Astrocyte (in vitro differentiated cells and primary cell): ENCODE measurements at regions not wholly inside any gene's neighbourhood (a gene's known extent, or its start where the extent isn't known, plus 50 kb on each side); places are given as distances from the start of the nearest gene placed in this dataset.
A peak's percentile ranks its signal among the peaks of the same experiment; 100 is the strongest.

ENCODE experiments used
- DNase-seq: peaks from one replicate; pipeline ENCODE4 v3.0.0-alpha.2; 2010; ENCODE audit warnings: low read depth
- FAIRE-seq: peaks from 2 replicates; lab custom pipeline; 2011; peaks lifted over from hg19 to GRCh38; lab: Jason Lieb, UNC
- H2AFZ ChIP-seq: 2 replicates; pipeline ENCODE4 v1.6.0; 2012; ENCODE audit warnings: low read depth, low read length, inconsistent platforms
- H3K27ac ChIP-seq: 2 replicates; pipeline ENCODE4 v1.5.1; 2011; ENCODE audit warnings: low read depth, low read length, inconsistent platforms
- H3K27me3 ChIP-seq: 2 replicates; pipeline ENCODE4 v1.6.0; 2011; ENCODE audit warnings: low read length, inconsistent platforms; ENCODE audit not compliant: insufficient read depth
- H3K36me3 ChIP-seq: 2 replicates; pipeline ENCODE4 v1.5.1; 2011; ENCODE audit warnings: low read length, inconsistent platforms; ENCODE audit not compliant: insufficient read depth
- H3K4me1 ChIP-seq: 2 replicates; pipeline ENCODE4 v1.5.1; 2011; ENCODE audit warnings: low read length, inconsistent platforms; ENCODE audit not compliant: insufficient read depth
- H3K4me2 ChIP-seq: 2 replicates; pipeline ENCODE4 v1.6.0; 2012; ENCODE audit warnings: low read length, inconsistent platforms
- H3K4me3 ChIP-seq: 2 replicates; pipeline ENCODE4 v1.5.1; 2011; ENCODE audit warnings: low read depth, mild to moderate bottlenecking, low read length, inconsistent platforms; ENCODE audit not compliant: insufficient read depth
- H3K79me2 ChIP-seq: 2 replicates; pipeline ENCODE4 v1.6.0; 2012; ENCODE audit warnings: mild to moderate bottlenecking, low read length, inconsistent platforms; ENCODE audit not compliant: insufficient read depth
- H3K9ac ChIP-seq: 2 replicates; pipeline ENCODE4 v1.6.0; 2012; ENCODE audit warnings: mild to moderate bottlenecking, low read length, inconsistent platforms
- H3K9me3 ChIP-seq: 2 replicates; pipeline ENCODE4 v1.5.1; 2012; ENCODE audit warnings: low read depth, mild to moderate bottlenecking, low read length, inconsistent platforms; ENCODE audit not compliant: insufficient read depth
- H4K20me1 ChIP-seq: 2 replicates; pipeline ENCODE4 v1.6.0; 2012; ENCODE audit warnings: low read length, inconsistent platforms; ENCODE audit not compliant: insufficient read depth
- H3K27ac Mint-ChIP-seq: one replicate; pipeline ENCODE4 v1.8.0; 2021; ENCODE audit warnings: mild to moderate bottlenecking, mixed read lengths; ENCODE audit not compliant: unreplicated experiment
- H3K27me3 Mint-ChIP-seq: one replicate; pipeline ENCODE4 v1.8.0; 2021; ENCODE audit warnings: low read depth, mixed read lengths; ENCODE audit not compliant: unreplicated experiment
- H3K36me3 Mint-ChIP-seq: one replicate; pipeline ENCODE4 v1.8.0; 2021; ENCODE audit warnings: low read depth, mixed read lengths; ENCODE audit not compliant: unreplicated experiment
- H3K4me1 Mint-ChIP-seq: one replicate; pipeline ENCODE4 v1.8.0; 2021; ENCODE audit warnings: low read depth, mixed read lengths; ENCODE audit not compliant: unreplicated experiment
- H3K4me3 Mint-ChIP-seq: one replicate; pipeline ENCODE4 v1.8.0; 2021; ENCODE audit warnings: mild to moderate bottlenecking, moderate library complexity, mixed read lengths; ENCODE audit not compliant: unreplicated experiment
- H3K9me3 Mint-ChIP-seq: one replicate; pipeline ENCODE4 v1.8.0; 2021; ENCODE audit warnings: mild to moderate bottlenecking, mixed read lengths; ENCODE audit not compliant: unreplicated experiment
- EZH2 ChIP-seq: IDR thresholded peaks from 2 replicates; pipeline ENCODE4 v1.6.1; 2012; ENCODE audit warnings: mild to moderate bottlenecking, low read length, inconsistent platforms; ENCODE audit not compliant: insufficient read depth
- TF ChIP-seq, protein P1 (sequence below): IDR thresholded peaks from 2 replicates; pipeline ENCODE4 v1.5.1; 2011; ENCODE audit warnings: low read depth, mild to moderate bottlenecking, inconsistent platforms, low read length, moderate library complexity; ENCODE audit not compliant: insufficient read depth

DNA sequence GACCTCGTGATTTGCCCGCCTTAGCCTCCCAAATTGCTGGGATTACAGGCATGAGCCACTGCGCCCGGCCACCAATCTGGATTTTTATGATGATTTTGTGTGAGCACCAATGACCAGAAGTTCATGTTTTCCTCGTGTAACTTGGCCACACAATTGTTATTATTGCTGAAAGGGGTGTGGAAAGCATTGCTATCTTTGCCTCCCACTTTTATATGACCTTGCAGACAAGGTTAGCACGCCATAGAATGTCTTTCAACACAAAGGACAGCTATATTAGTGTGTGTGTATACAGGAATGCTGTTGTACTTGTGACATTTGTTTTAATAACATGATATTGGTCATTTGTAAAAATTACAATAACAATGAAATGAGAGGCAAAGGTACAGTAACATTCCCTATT lies 155.0 kb upstream of the ERCC6L2 start:
- FAIRE-seq, result no peak
- peaks cover 3% of the 10 kb centered on the region for H3K27me3 Mint-ChIP-seq
- no peak for TF ChIP-seq EZH2
- TF ChIP-seq, protein P1, sequence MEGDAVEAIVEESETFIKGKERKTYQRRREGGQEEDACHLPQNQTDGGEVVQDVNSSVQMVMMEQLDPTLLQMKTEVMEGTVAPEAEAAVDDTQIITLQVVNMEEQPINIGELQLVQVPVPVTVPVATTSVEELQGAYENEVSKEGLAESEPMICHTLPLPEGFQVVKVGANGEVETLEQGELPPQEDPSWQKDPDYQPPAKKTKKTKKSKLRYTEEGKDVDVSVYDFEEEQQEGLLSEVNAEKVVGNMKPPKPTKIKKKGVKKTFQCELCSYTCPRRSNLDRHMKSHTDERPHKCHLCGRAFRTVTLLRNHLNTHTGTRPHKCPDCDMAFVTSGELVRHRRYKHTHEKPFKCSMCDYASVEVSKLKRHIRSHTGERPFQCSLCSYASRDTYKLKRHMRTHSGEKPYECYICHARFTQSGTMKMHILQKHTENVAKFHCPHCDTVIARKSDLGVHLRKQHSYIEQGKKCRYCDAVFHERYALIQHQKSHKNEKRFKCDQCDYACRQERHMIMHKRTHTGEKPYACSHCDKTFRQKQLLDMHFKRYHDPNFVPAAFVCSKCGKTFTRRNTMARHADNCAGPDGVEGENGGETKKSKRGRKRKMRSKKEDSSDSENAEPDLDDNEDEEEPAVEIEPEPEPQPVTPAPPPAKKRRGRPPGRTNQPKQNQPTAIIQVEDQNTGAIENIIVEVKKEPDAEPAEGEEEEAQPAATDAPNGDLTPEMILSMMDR, result no peak

GRCh38 chr9:95719354-95719753 lies 156.1 kb upstream of the ERCC6L2 start:
- H3K4me1 ChIP-seq, result no peaks in the 10 kb centered on the region
- no peak overlapping the region for H3K9ac ChIP-seq
- no peak overlapping the region for H3K4me3 Mint-ChIP-seq
- no peak for FAIRE-seq
- no peaks in the 10 kb centered on the region for H3K36me3 ChIP-seq
- H4K20me1 ChIP-seq, result no peaks in the 10 kb centered on the region
- TF ChIP-seq, protein P1, result no peak
- no peak for TF ChIP-seq EZH2
- H3K27ac ChIP-seq, result no peak overlapping the region
- no peak overlapping the region for H2AFZ ChIP-seq
- H3K27me3 ChIP-seq, result peaks cover 8% of the 10 kb centered on the region
- H3K4me1 Mint-ChIP-seq, result peaks cover 3% of the 10 kb centered on the region
- no peaks in the 10 kb centered on the region for H3K36me3 Mint-ChIP-seq
- H3K4me2 ChIP-seq, result no peak overlapping the region
- H3K9me3 ChIP-seq, result peaks cover 12% of the 10 kb centered on the region
- no peak overlapping the region for H3K27ac Mint-ChIP-seq
- peaks cover 3% of the 10 kb centered on the region for H3K27me3 Mint-ChIP-seq
- H3K4me3 ChIP-seq, result no peak overlapping the region
- peaks cover 4% of the 10 kb centered on the region for H3K9me3 Mint-ChIP-seq
- no peak for DNase-seq
- no peaks in the 10 kb centered on the region for H3K79me2 ChIP-seq

More for the DNA sequence above, 155.0 kb upstream of the ERCC6L2 start:
- H3K4me3 Mint-ChIP-seq, result no peak overlapping the region
- Histone ChIP-seq H3K4me3 (no peak overlapping the region), H3K27ac (no peak overlapping the region), H2AFZ (no peak overlapping the region), H3K27me3 (peaks cover 8% of the 10 kb centered on the region), H4K20me1 (no peaks in the 10 kb centered on the region), H3K4me2 (no peak overlapping the region), H3K36me3 (no peaks in the 10 kb centered on the region), H3K9me3 (peaks cover 7% of the 10 kb centered on the region), H3K9ac (no peak overlapping the region), H3K79me2 (no peaks in the 10 kb centered on the region), H3K4me1 (no peaks in the 10 kb centered on the region)
- H3K36me3 Mint-ChIP-seq, result no peaks in the 10 kb centered on the region
- H3K4me1 Mint-ChIP-seq, result peaks cover 5% of the 10 kb centered on the region
- DNase-seq, result no peak
- no peak overlapping the region for H3K27ac Mint-ChIP-seq
- H3K9me3 Mint-ChIP-seq, result peaks cover 1% of the 10 kb centered on the region

DNA sequence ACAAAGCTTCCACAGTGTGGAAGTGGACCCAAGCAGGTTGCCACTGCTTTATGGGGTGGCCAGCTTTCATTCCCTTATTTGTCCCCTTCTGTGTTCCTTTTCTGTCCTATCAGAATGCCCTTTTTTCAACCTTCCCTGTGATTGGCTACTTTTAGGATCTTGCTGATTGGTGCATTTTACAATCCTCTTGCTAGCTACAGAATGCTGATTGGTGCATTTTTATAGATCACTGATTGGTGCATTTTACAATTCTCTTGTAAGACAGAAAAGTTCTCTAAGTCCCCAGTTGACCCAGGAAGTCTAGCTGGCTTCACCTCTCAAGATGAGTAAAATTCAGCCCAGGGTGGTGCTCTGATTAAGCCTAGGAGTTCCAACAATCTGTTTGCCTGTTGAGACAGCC lies 157.2 kb upstream of the ERCC6L2 start:
- peaks cover 4% of the 10 kb centered on the region for H3K9me3 Mint-ChIP-seq

More for the DNA sequence above, 157.2 kb upstream of the ERCC6L2 start:
- no peaks in the 10 kb centered on the region for H3K4me1 ChIP-seq
- peaks cover 6% of the 10 kb centered on the region for H3K27me3 ChIP-seq
- no peak overlapping the region for H3K9ac ChIP-seq
- H3K27ac ChIP-seq, result no peak overlapping the region
- peaks cover 12% of the 10 kb centered on the region for H3K9me3 ChIP-seq
- DNase-seq (no peak), FAIRE-seq (no peak)
- Mint-ChIP-seq H3K4me3 (no peak overlapping the region), H3K4me1 (no peaks in the 10 kb centered on the region), H3K36me3 (no peaks in the 10 kb centered on the region), H3K27ac (peak overlapping the region; percentile 9), H3K27me3 (peaks cover 3% of the 10 kb centered on the region)
- H2AFZ ChIP-seq, result no peak overlapping the region
- TF ChIP-seq, protein P1, result no peak
- no peak for TF ChIP-seq EZH2
- no peaks in the 10 kb centered on the region for H3K79me2 ChIP-seq
- H3K4me3 ChIP-seq, result no peak overlapping the region
- no peaks in the 10 kb centered on the region for H3K36me3 ChIP-seq
- H3K4me2 ChIP-seq, result no peak overlapping the region
- H4K20me1 ChIP-seq, result no peaks in the 10 kb centered on the region
